ENCODE measurements at regions not wholly inside any gene's neighbourhood (a gene's known extent, or its start where the extent isn't known, plus 50 kb on each side); places are given as distances from the start of the nearest gene placed in this dataset.
A peak's percentile ranks its signal among the peaks of the same experiment; 100 is the strongest.

- DNase-seq, result no peak
Observed at GRCh38 chr9:1337169-1337568, 287.0 kb downstream of the DMRT2 start.

- DNase-seq, result no peak
Observed at GRCh38 chr9:1340390-1340789, 290.2 kb downstream of the DMRT2 start.

GRCh38 chr9:1353291-1353690 is 303.1 kb downstream of the DMRT2 start:
- DNase-seq, result no peak

GRCh38 chr9:1354086-1354485 is 303.9 kb downstream of the DMRT2 start:
- no peak for DNase-seq

- no peak for DNase-seq
Observed at GRCh38 chr9:1354606-1355005, 304.4 kb downstream of the DMRT2 start.

- no peak for DNase-seq
Observed at GRCh38 chr9:1355656-1356055, 305.5 kb downstream of the DMRT2 start.

- DNase-seq, result no peak
Observed at GRCh38 chr9:1362845-1363244, 312.7 kb downstream of the DMRT2 start.

GRCh38 chr9:1366276-1366675 is 316.1 kb downstream of the DMRT2 start:
- DNase-seq, result no peak

GRCh38 chr9:1369297-1369696 is 319.1 kb downstream of the DMRT2 start:
- DNase-seq, result no peak

GRCh38 chr9:1373445-1373844 is 323.3 kb downstream of the DMRT2 start:
- DNase-seq, result no peak

GRCh38 chr9:1383899-1384455 is 333.8 kb downstream of the DMRT2 start:
- no peak for DNase-seq

- DNase-seq, result no peak
Observed at GRCh38 chr9:1384816-1385215, 334.7 kb downstream of the DMRT2 start.

GRCh38 chr9:1386420-1386819 is 336.3 kb downstream of the DMRT2 start:
- DNase-seq, result no peak

GRCh38 chr9:1388216-1388615 is 338.1 kb downstream of the DMRT2 start:
- no peak for DNase-seq

- no peak for DNase-seq
Observed at GRCh38 chr9:1400983-1401382, 350.8 kb downstream of the DMRT2 start.

GRCh38 chr9:1404940-1405339 is 354.8 kb downstream of the DMRT2 start:
- DNase-seq, result no peak

GRCh38 chr9:1411826-1412225 is 361.7 kb downstream of the DMRT2 start:
- DNase-seq, result no peak

GRCh38 chr9:1414711-1415131 is 364.6 kb downstream of the DMRT2 start:
- DNase-seq, result no peak

- DNase-seq, result no peak
Observed at GRCh38 chr9:1415146-1415545, 365.0 kb downstream of the DMRT2 start.

GRCh38 chr9:1416261-1416660 is 366.1 kb downstream of the DMRT2 start:
- DNase-seq, result no peak

- peak; percentile 5 for DNase-seq
Observed at GRCh38 chr9:1421436-1421835, 371.3 kb downstream of the DMRT2 start.

- no peak for DNase-seq
Observed at GRCh38 chr9:1427875-1428274, 377.7 kb downstream of the DMRT2 start.

GRCh38 chr9:1429297-1429696 is 379.1 kb downstream of the DMRT2 start:
- DNase-seq, result no peak

- DNase-seq, result no peak
Observed at GRCh38 chr9:1431461-1431860, 381.3 kb downstream of the DMRT2 start.

- DNase-seq, result no peak
Observed at GRCh38 chr9:1434052-1434767, 384.1 kb downstream of the DMRT2 start.

All from activated CD4-positive, alpha-beta T cell treated with anti-CD3 and anti-CD28 coated beads, Interleukin-2, Interleukin-6, amounts not matched to agents 100 ng/mL and 50 ng/mL, durations not matched to agents 16 hours and 8 hours (primary cell).